ENCODE measurements at regions not wholly inside any gene's neighbourhood (a gene's known extent, or its start where the extent isn't known, plus 50 kb on each side); places are given as distances from the start of the nearest gene placed in this dataset.

DNA sequence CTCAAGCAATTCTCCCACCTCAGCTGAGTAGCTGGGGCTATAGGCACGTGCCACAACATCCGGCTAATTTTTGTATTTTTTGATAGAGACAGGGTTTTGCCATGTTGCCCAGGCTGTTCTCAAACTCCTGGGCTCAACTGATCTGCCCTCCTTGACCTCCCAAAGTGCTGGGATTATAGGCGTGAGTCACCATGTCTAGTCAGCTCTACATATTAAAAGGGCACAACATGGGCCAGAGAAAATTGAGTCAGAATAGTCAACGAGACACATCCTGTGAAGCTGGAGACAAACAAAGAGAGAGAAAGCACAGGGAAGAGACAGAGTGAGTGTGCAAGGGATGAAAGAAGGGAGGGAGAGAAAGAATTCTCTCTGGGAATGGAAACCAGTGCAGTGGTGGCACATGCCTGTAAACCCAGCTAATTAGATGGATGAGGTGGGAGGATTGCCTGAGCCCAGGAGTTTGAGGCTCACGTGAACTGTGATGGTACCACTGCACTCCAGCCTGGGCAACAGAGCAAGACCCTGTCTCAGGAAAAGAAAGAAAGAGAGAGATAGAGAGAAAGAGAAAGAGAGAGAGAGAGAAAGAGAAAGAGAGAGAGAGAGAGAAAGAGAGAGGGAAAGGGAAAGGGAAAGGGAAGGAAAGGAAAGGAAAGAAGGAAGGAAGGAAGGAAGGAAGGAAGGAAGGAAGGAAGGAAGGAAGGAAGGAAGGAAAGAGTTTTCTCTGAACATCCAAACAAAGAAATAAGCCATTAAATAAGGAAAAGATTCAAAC is 107.2 kb upstream of the SLC25A36 start:
- TF ChIP-seq, protein P1, sequence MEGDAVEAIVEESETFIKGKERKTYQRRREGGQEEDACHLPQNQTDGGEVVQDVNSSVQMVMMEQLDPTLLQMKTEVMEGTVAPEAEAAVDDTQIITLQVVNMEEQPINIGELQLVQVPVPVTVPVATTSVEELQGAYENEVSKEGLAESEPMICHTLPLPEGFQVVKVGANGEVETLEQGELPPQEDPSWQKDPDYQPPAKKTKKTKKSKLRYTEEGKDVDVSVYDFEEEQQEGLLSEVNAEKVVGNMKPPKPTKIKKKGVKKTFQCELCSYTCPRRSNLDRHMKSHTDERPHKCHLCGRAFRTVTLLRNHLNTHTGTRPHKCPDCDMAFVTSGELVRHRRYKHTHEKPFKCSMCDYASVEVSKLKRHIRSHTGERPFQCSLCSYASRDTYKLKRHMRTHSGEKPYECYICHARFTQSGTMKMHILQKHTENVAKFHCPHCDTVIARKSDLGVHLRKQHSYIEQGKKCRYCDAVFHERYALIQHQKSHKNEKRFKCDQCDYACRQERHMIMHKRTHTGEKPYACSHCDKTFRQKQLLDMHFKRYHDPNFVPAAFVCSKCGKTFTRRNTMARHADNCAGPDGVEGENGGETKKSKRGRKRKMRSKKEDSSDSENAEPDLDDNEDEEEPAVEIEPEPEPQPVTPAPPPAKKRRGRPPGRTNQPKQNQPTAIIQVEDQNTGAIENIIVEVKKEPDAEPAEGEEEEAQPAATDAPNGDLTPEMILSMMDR (IDR thresholded peaks at IDR 0.05) = no peak
- TF ChIP-seq POLR2A (IDR thresholded peaks at IDR 0.05) = no peak

Measured in heart left ventricle (tissue), 13 donors.